ENCODE measurements at regions not wholly inside any gene's neighbourhood (a gene's known extent, or its start where the extent isn't known, plus 50 kb on each side); places are given as distances from the start of the nearest gene placed in this dataset.

- FAIRE-seq (no peak), DNase-seq (ENCODE audit: low spot score) (no peak)
These were observed 251.8 kb upstream of the NDST4 start for GRCh38 chr4:115365185-115365584.

GRCh38 chr4:115361781-115362180, 248.4 kb upstream of the NDST4 start:
- DNase-seq (ENCODE audit: low spot score) (no peak), FAIRE-seq (no peak)

- DNase-seq (ENCODE audit: low spot score) (no peak), FAIRE-seq (no peak)
These were observed 247.0 kb upstream of the NDST4 start for GRCh38 chr4:115360431-115360830.

GRCh38 chr4:115357776-115358175, 244.4 kb upstream of the NDST4 start:
- FAIRE-seq: no peak
- no peak for DNase-seq (ENCODE audit: low spot score)

- DNase-seq (ENCODE audit: low spot score) (no peak), FAIRE-seq (no peak)
These were observed 242.8 kb upstream of the NDST4 start for GRCh38 chr4:115356176-115356575.

GRCh38 chr4:115355329-115355728, 241.9 kb upstream of the NDST4 start:
- DNase-seq (ENCODE audit: low spot score) (no peak), FAIRE-seq (no peak)

GRCh38 chr4:115353370-115353769, 239.9 kb upstream of the NDST4 start:
- no peak for FAIRE-seq
- no peak for DNase-seq (ENCODE audit: low spot score)

GRCh38 chr4:115343171-115343570, 229.8 kb upstream of the NDST4 start:
- FAIRE-seq: no peak
- DNase-seq (ENCODE audit: low spot score): no peak

GRCh38 chr4:115334736-115335411, 221.5 kb upstream of the NDST4 start:
- FAIRE-seq: no peak
- no peak for DNase-seq (ENCODE audit: low spot score)

- no peak for DNase-seq (ENCODE audit: low spot score)
These were observed 218.7 kb upstream of the NDST4 start for GRCh38 chr4:115332078-115332477.

GRCh38 chr4:115331241-115331640, 217.8 kb upstream of the NDST4 start:
- FAIRE-seq (no peak), DNase-seq (ENCODE audit: low spot score) (no peak)

More at GRCh38 chr4:115332078-115332477, 218.7 kb upstream of the NDST4 start:
- no peak for FAIRE-seq

- no peak for DNase-seq (ENCODE audit: low spot score)
These were observed 212.4 kb upstream of the NDST4 start for GRCh38 chr4:115325836-115326235.

GRCh38 chr4:115323106-115323707, 209.8 kb upstream of the NDST4 start:
- no peak for FAIRE-seq
- no peak for DNase-seq (ENCODE audit: low spot score)

More at GRCh38 chr4:115325836-115326235, 212.4 kb upstream of the NDST4 start:
- no peak for FAIRE-seq

GRCh38 chr4:115315182-115315581, 201.8 kb upstream of the NDST4 start:
- no peak for DNase-seq (ENCODE audit: low spot score)
- FAIRE-seq: no peak

- no peak for FAIRE-seq
- no peak for DNase-seq (ENCODE audit: low spot score)
These were observed 197.2 kb upstream of the NDST4 start for GRCh38 chr4:115310641-115311040.

- DNase-seq (ENCODE audit: low spot score) (no peak), FAIRE-seq (no peak)
These were observed 181.3 kb upstream of the NDST4 start for GRCh38 chr4:115294717-115295116.

GRCh38 chr4:115293093-115293462, 179.7 kb upstream of the NDST4 start:
- no peak for DNase-seq (ENCODE audit: low spot score)

GRCh38 chr4:115292320-115293092, 179.1 kb upstream of the NDST4 start:
- DNase-seq (ENCODE audit: low spot score) (no peak), FAIRE-seq (no peak)

More at GRCh38 chr4:115293093-115293462, 179.7 kb upstream of the NDST4 start:
- FAIRE-seq: no peak

- FAIRE-seq (no peak), DNase-seq (ENCODE audit: low spot score) (no peak)
These were observed 174.0 kb upstream of the NDST4 start for GRCh38 chr4:115287426-115287825.

- FAIRE-seq: no peak
- peak; percentile 36 for DNase-seq (ENCODE audit: low spot score)
These were observed 165.9 kb upstream of the NDST4 start for GRCh38 chr4:115279330-115279729.

GRCh38 chr4:115278830-115279229, 165.4 kb upstream of the NDST4 start:
- no peak for FAIRE-seq
- no peak for DNase-seq (ENCODE audit: low spot score)

- no peak for DNase-seq (ENCODE audit: low spot score)
- FAIRE-seq: no peak
These were observed 162.2 kb upstream of the NDST4 start for GRCh38 chr4:115275615-115276014.

Data from RCC 7860 (cell line).